GM21423 (cell line): ENCODE measurements at regions not wholly inside any gene's neighbourhood (a gene's known extent, or its start where the extent isn't known, plus 50 kb on each side); places are given as distances from the start of the nearest gene placed in this dataset.
"Not testable (repeated sequence)": the region's sequence is repeated elsewhere in the genome, so short reads cannot be mapped to it uniquely, and the experiment has no call there.

ENCODE experiments used
- ATAC-seq: cut with Tn5 transposase; IDR thresholded peaks from one replicate; pipeline ENCODE4 v1.9.1; 2021; ENCODE audit warnings: mild to moderate bottlenecking, moderate library complexity; ENCODE audit not compliant: unreplicated experiment

- ATAC-seq: no peak
Measured at GRCh38 chr11:96506953-96507354, 117.1 kb downstream of the JRKL start.

DNA sequence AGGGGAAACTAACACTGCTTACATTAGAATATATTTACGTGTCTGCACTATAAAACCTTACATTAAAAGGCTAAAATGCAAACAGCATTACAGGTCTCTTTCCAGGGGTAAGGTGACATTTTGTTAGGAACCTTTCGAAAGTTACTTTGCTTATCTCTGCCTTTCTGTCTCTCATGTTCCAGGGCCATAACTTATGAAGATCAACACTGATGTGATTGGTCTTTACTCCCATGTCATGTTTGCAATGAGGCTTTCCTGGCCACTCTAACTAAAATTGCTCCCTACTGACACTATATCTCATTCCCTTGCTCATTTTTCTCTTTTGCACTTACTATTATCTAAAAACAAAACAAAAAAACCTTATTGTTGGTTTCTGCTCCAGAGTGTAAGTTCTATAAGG, 119.0 kb downstream of the JRKL start:
- no peak for ATAC-seq

GRCh38 chr11:96520939-96521338, 131.1 kb downstream of the JRKL start:
- ATAC-seq: no peak

DNA sequence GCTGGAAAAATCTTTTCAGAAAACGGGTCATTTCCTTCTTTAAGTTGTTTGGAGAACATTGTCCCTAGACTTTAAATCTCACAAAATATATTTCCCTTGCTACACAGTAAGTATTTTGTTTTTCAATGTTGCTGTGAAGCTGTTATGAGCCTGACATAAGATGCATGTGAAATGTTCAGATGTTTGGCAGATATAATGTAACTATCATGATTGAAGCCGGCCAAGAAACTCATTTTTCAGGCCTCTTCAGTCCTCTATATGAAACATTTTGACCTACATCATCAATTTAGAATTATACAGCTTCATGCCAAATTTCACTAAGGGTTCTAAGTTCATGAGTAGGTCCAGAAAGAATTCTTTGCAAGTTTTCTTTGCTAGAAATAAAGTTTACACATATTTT, 133.8 kb downstream of the JRKL start:
- ATAC-seq: no peak

DNA sequence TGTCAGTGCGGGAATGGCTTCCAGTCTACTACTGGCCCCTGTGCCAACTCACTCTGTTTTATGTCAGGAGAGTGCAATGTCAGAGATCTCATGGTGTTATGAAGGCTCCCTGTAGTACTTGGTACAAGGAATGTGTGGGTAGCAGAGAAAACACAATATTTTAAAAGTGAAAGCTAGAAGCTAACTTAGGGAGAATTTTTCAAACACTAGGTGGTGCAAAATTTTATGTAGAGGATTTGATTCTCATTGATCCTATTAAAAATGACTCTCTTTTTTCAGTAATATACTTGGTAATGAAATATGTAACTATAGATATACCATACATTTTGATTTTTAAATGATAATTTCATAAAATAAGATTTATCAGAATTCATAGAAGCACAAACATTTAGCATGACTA, 134.7 kb downstream of the JRKL start:
- ATAC-seq: no peak

DNA sequence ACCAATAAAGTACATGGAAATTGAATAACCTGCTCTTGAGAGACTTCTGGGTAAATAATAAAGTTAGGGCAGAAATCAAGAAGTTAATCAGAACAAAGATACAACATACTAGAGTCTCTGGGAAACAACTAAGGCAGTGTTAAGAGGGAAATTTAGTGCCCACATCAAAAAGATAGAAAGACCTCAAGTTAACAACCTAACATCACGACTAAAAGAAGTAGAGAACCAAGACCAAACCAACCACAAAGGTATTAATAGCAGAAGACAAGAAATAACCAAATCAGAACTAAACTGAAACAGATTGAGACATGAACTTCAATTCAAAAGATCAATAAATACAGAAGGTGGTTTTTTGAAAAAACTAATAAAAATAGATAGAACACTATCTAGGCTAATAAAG, 140.7 kb downstream of the JRKL start:
- ATAC-seq: no peak

DNA sequence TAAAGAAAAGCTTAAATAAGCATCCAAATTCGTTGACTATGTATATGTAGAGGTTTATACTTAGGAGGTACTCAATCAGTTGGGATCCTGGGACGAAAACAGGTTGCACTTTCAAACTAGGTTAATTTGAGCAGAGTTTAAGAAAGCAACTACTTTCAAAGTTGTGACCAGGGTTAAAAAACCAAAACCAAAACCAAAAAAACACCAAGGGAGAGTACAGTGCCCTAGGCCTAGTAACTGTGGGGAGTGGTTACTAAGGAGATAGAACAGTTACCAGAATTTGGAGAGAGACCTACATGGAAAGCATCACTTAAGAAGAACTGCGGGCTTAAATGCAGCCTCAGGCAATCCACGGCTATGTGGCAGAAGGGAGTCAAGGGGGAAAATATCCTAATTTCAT, 148.3 kb downstream of the JRKL start:
- peak; percentile 60 for ATAC-seq

DNA sequence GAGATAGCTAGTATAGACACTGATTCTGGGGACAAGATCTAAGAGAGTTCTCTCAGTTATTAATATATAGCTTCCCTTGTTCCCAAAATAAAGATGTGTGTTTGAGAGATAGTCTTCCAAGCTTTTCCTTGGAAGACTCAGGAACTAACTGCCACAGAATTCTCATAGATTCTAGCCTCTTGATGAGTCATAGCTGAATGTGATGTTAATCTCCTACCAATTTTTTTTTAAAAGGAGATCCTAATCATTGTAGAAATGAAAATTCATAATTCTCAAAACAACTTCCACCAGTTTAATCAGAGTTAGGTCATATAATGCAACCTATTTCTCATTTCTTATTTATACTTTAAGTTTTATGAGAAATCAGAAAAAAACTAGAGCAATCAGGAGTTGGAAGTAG, 148.8 kb downstream of the JRKL start:
- ATAC-seq: no peak

DNA sequence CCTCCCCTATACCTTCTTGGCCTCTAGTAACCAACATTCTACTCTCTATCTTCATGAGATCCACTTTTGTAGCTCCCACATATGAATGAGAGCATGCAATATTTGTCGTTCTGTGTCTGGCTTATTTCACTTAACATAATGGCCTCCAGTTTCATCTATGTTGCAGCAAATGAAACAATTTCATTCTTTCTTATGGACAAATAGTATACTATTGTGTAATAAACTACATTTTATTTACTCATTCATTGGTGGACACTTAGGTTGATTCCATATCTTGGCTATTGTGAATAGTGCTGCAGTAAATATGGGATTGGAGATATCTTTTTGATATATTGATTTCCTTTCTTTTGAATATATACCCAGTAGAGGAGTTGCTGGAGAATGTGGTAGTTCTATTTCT, 151.1 kb downstream of the JRKL start:
- ATAC-seq: no peak

DNA sequence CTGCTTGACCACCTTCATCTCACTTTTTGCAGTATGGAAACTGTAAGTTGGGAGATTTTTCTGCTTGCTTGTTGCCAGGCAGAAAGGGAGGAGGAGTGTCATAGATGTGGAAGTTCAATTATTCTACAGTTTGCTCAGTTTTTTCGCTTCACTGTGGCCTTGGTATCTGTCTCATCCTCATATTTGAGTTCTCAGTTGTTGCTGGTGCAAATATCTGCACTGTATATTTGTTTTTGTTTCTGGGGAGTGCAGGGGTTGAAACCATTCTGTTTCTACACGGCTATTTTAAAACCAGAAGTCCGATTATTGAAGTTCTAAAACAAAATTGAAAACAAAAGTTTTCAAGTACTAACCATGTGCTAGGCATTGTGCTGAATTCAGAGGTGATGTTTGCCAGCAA, 153.4 kb downstream of the JRKL start:
- no peak for ATAC-seq

DNA sequence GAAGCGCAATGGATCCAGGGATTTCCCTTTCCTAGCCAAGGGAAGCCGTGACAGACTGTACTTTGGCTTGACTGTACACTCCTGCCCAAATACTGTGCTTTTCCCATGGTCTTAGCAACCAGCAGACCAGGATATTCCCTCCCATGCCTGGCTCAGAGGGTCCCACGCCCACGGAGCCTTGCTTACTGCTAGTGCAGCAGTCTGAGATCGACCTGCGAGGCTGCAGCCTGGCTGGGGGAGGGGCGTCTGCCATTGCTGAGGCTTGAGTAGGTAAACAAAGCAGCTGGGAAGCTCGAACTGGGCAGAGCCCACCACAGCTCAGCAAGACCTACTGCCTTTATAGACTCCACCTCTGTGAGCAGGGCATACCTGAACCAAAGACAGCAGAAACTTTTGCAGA, 155.4 kb downstream of the JRKL start:
- not testable (repeated sequence) for ATAC-seq

GRCh38 chr11:96551136-96551535, 161.3 kb downstream of the JRKL start:
- ATAC-seq: no peak

- ATAC-seq: no peak
Measured at GRCh38 chr11:96554236-96554820, 164.5 kb downstream of the JRKL start.

- not testable (repeated sequence) for ATAC-seq
Measured at GRCh38 chr11:96555826-96556225, 166.0 kb downstream of the JRKL start.

DNA sequence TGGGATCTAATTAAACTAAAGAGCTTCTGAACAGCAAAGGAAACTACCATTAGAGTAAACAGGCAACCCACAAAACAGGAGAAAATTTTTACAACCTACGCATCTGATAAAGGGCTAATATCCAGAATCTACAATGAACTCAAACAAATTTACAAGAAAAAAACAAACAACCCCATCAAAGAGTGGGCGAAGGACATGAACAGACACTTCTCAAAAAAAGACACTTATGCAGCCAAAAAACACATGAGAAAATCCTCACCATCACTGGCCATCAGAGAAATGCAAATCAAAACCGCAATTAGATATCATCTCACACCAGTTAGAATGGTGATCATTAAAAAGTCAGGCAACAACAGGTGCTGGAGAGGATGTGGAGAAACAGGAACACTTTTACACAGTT, 170.9 kb downstream of the JRKL start:
- not testable (repeated sequence) for ATAC-seq

GRCh38 chr11:96567176-96567575, 177.4 kb downstream of the JRKL start:
- ATAC-seq: no peak

GRCh38 chr11:96567667-96568066, 177.9 kb downstream of the JRKL start:
- no peak for ATAC-seq

GRCh38 chr11:96576383-96576782, 186.6 kb downstream of the JRKL start:
- no peak for ATAC-seq

- no peak for ATAC-seq
Measured at GRCh38 chr11:96578379-96578778, 188.6 kb downstream of the JRKL start.

GRCh38 chr11:96579656-96580055, 189.8 kb downstream of the JRKL start:
- ATAC-seq: no peak

DNA sequence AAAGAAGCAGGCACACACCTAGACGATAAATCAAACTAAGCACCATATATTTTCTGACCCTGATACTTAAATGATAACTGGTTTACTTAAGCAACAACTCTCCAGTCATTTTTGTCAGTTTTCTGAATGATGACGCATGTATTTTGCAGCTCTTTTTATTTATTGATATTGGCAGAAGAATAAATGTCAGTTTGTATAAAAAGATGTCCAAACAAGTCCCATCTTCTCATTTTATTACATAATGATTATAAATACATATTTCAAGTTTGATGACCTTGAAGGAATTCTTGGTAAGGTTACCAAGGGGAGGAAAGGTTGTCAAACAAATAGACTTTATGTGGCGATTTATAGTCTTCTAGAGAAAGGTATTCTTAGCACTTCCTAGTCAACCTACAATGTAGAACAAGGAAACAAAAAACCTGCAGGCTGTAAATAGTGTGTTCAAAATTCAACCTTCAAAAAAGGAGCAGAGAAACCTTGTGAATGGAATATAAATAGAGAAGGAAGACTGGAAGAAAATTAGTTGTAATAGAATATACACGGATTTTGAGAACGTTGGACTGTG, 190.7 kb downstream of the JRKL start:
- ATAC-seq: no peak

- ATAC-seq: not testable (repeated sequence)
Measured at GRCh38 chr11:96585944-96586880, 196.4 kb downstream of the JRKL start.
